ENCODE measurements at regions not wholly inside any gene's neighbourhood (a gene's known extent, or its start where the extent isn't known, plus 50 kb on each side); places are given as distances from the start of the nearest gene placed in this dataset.

DNA sequence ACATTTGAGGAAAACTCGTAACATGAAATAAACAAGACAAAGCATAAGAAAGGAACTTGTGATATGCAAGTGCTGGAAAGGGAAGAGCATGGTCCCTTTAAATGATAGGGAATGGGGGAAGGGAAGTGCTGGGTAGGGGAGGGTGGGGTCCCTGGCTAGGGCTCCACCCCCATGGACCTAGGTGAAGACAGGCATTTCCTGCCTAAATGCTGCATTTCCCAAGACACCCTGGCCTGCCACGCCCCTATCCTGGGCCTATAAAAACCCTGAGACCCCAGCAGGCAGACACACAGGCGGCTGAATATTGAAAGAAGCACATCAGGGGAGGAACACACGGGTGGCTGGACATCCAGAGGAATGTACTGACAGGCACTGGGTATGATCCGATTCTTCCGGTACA, 499.9 kb downstream of the ZEB2 start:
- Histone ChIP-seq H3K4me2 (ENCODE audit: low read length) (no peak overlapping the region), H3K36me3 (ENCODE audit: low read depth, low read length) (no peaks in the 10 kb centered on the region)

DNA sequence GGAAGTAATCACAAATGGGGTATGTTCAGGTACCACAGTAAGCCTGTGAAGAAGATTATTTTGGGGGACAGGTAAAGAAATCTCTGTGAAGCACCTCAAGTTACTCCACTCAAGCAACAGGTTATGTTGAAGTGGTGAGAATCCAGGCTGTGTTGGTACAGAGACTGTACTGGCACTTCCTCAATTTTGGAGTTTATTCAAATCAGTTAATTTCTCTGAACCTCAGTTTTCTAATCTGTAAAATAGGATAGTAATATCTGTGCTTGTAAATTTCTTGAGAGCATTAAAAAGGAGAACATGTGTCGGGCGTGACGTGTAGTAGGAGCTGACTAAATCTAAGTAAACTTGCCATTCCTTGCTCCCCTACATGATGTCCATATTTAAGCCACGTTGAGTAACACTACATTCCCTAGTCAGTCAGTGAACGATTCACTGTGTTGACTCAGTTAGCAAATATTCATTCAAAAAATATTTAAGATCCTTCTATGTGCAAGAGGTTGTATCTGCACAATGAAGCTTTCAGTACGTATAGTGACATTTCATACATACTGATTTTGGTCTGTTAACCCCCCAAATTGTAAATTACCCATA, 504.2 kb downstream of the ZEB2 start:
- H3K27me3 ChIP-seq (ENCODE audit: low read length), result no peaks in the 10 kb centered on the region
- H3F3A ChIP-seq (ENCODE audit: low read length, unreplicated experiment), result no peaks in the 10 kb centered on the region
- H3K9me3 ChIP-seq (ENCODE audit: low read length), result no peaks in the 10 kb centered on the region
- TF ChIP-seq EZH2 (IDR thresholded peaks at IDR 0.05; ENCODE audit: low read length, unreplicated experiment), result no peak
- TF ChIP-seq EZH2phosphoT487 (IDR thresholded peaks at IDR 0.05; ENCODE audit: borderline replicate concordance, low read length), result no peak
- TF ChIP-seq, protein P1, sequence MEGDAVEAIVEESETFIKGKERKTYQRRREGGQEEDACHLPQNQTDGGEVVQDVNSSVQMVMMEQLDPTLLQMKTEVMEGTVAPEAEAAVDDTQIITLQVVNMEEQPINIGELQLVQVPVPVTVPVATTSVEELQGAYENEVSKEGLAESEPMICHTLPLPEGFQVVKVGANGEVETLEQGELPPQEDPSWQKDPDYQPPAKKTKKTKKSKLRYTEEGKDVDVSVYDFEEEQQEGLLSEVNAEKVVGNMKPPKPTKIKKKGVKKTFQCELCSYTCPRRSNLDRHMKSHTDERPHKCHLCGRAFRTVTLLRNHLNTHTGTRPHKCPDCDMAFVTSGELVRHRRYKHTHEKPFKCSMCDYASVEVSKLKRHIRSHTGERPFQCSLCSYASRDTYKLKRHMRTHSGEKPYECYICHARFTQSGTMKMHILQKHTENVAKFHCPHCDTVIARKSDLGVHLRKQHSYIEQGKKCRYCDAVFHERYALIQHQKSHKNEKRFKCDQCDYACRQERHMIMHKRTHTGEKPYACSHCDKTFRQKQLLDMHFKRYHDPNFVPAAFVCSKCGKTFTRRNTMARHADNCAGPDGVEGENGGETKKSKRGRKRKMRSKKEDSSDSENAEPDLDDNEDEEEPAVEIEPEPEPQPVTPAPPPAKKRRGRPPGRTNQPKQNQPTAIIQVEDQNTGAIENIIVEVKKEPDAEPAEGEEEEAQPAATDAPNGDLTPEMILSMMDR (conservative IDR thresholded peaks at IDR 0.05; ENCODE audit: low read depth, low read length), result no peak
- no peaks in the 10 kb centered on the region for H3K79me2 ChIP-seq (ENCODE audit: low read length)
- H3K9me2 ChIP-seq (replicated peaks; ENCODE audit: low read length), result no peaks in the 10 kb centered on the region
- H3K36me3 ChIP-seq (ENCODE audit: low read depth, low read length), result no peaks in the 10 kb centered on the region
- BruUV-seq (replicated peaks), result no TSS peak
- H3K27ac ChIP-seq (ENCODE audit: low read length), result peak overlapping the region; percentile 62
- CTCF ChIA-PET, result no interaction called here
- no peaks in the 10 kb centered on the region for H4K20me1 ChIP-seq (ENCODE audit: low read length)
- no peak overlapping the region for H2AFZ ChIP-seq (ENCODE audit: low read length)
- no peak overlapping the region for H3K4me3 ChIP-seq (ENCODE audit: low read length)
- no peak overlapping the region for H3K9ac ChIP-seq (ENCODE audit: low read length)
- POLR2A ChIA-PET (ENCODE audit: unreplicated experiment), result no interaction called here
- peak overlapping the region; percentile 50 for H3K4me2 ChIP-seq (ENCODE audit: low read length)
- intact Hi-C loops (cut with micrococcal nuclease), result loop anchor here (5.0 kb wide), 1 partner anchor 113 kb away; no protein-coding TSS in a partner anchor
- peaks cover 25% of the 10 kb centered on the region for H3K4me1 ChIP-seq (ENCODE audit: insufficient read depth, low read length)
- ATAC-seq (peak; percentile 91), DNase-seq (peak; percentile 93)

More for the DNA sequence above, 499.9 kb downstream of the ZEB2 start:
- Histone ChIP-seq H3K27ac (ENCODE audit: low read length) (no peak overlapping the region), H4K20me1 (ENCODE audit: low read length) (no peaks in the 10 kb centered on the region), H3K9me2 (replicated peaks; ENCODE audit: low read length) (no peaks in the 10 kb centered on the region), H2AFZ (ENCODE audit: low read length) (no peak overlapping the region), H3K4me1 (ENCODE audit: insufficient read depth, low read length) (peaks cover 15% of the 10 kb centered on the region), H3K4me3 (ENCODE audit: low read length) (no peak overlapping the region), H3K27me3 (ENCODE audit: low read length) (no peaks in the 10 kb centered on the region), H3K9ac (ENCODE audit: low read length) (no peak overlapping the region), H3K79me2 (ENCODE audit: low read length) (no peaks in the 10 kb centered on the region), H3F3A (ENCODE audit: low read length, unreplicated experiment) (no peaks in the 10 kb centered on the region), H3K9me3 (ENCODE audit: low read length) (0 out of 2 replicates have a peak, but pooled peaks cover 4% of the 10 kb centered on the region)
- intact Hi-C loops (cut with micrococcal nuclease), result no loop called here
- DNase-seq (no peak), ATAC-seq (no peak)
- POLR2A ChIA-PET (ENCODE audit: unreplicated experiment), result no interaction called here
- CTCF ChIA-PET, result no interaction called here
- BruUV-seq (replicated peaks), result no TSS peak
- TF ChIP-seq, protein P1 (conservative IDR thresholded peaks at IDR 0.05; ENCODE audit: low read depth, low read length), result no peak
- no peak for TF ChIP-seq EZH2 (IDR thresholded peaks at IDR 0.05; ENCODE audit: low read length, unreplicated experiment)

DNA sequence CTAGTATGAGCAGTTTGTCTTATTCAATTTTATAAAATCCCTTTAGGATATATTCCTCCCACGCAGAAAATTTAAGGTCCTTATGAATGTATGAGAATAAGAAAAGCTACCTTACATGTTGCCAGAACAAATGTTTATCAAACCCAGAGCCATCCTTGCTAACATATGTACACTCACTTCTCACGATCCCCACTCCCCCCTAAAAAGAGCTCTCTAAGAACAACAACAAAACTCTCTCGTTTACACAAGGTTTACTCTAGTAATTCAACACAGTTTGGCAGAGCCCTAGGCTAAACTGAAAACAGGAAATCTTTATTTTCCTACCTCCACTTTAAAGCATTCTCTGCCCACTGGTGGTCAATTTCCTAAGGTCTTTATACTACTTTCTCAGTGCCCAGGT, 504.9 kb downstream of the ZEB2 start:
- H3K36me3 ChIP-seq (ENCODE audit: low read depth, low read length), result no peaks in the 10 kb centered on the region
- H3K79me2 ChIP-seq (ENCODE audit: low read length), result no peaks in the 10 kb centered on the region
- H3K4me2 ChIP-seq (ENCODE audit: low read length), result no peak overlapping the region
- CTCF ChIA-PET, result no interaction called here
- BruUV-seq (replicated peaks), result no TSS peak
- intact Hi-C loops (cut with micrococcal nuclease), result loop anchor here (5.0 kb wide), 1 partner anchor 113 kb away; no protein-coding TSS in a partner anchor
- no peaks in the 10 kb centered on the region for H3K9me2 ChIP-seq (replicated peaks; ENCODE audit: low read length)
- no peak for TF ChIP-seq EZH2 (IDR thresholded peaks at IDR 0.05; ENCODE audit: low read length, unreplicated experiment)
- TF ChIP-seq EZH2phosphoT487 (IDR thresholded peaks at IDR 0.05; ENCODE audit: borderline replicate concordance, low read length), result no peak
- TF ChIP-seq, protein P1 (conservative IDR thresholded peaks at IDR 0.05; ENCODE audit: low read depth, low read length), result no peak
- H3K4me3 ChIP-seq (ENCODE audit: low read length), result no peak overlapping the region
- H3K27ac ChIP-seq (ENCODE audit: low read length), result peak overlapping the region; percentile 62
- ATAC-seq, result peak; percentile 36
- no peak overlapping the region for H3K9ac ChIP-seq (ENCODE audit: low read length)
- no peak overlapping the region for H2AFZ ChIP-seq (ENCODE audit: low read length)
- POLR2A ChIA-PET (ENCODE audit: unreplicated experiment), result no interaction called here
- DNase-seq, result peak; percentile 40
- H3K27me3 ChIP-seq (ENCODE audit: low read length), result no peaks in the 10 kb centered on the region
- H3K9me3 ChIP-seq (ENCODE audit: low read length), result no peaks in the 10 kb centered on the region
- H3K4me1 ChIP-seq (ENCODE audit: insufficient read depth, low read length), result peaks cover 25% of the 10 kb centered on the region
- H3F3A ChIP-seq (ENCODE audit: low read length, unreplicated experiment), result no peaks in the 10 kb centered on the region
- H4K20me1 ChIP-seq (ENCODE audit: low read length), result no peaks in the 10 kb centered on the region

Measured in PC-3 (cell line).